ENCODE measurements at regions not wholly inside any gene's neighbourhood (a gene's known extent, or its start where the extent isn't known, plus 50 kb on each side); places are given as distances from the start of the nearest gene placed in this dataset.

DNA sequence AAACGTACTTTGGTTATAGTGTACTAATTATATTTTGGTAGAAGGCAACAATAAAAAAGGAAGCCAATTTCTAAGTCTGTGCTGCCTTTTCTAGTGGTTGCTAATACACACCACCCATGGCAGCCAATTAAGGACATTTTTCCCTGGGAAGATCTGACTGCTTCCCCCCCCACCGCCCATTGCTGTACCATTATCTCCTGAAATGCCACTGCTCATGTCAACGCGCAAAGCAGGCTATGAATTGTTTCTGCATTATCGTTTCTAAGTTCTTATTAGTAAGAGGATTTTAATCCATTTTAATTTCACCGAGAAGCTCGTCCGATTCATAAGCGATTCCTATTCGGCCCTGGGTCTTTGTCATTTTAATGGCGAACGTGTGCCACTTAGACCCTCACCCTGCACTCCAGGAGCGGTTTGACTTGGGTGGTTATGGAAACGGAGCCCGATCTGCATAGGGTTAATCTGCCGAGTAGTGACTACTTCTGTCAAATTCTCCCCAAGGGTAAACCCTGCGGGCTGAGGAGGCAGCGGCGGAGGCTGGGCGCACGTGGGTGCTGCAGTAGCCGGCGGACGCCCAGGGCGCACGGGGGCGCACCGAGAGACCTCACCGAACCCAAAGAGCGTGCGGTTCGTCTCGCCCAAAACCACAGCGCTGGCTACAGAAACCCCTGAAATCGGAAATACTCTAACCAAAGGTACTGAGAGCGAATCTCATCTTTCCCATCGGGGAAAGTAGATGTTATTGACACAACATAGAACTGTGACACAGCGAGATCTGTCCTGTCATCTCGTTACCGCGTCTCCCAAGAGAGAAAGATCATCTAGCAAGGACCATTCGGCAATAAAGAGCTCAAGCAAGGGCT is 55.8 kb upstream of the SHC3 start:
- peak; percentile 5 to 58 for DNase-seq (ENCODE audit: low read depth in 2 of 2)

DNA sequence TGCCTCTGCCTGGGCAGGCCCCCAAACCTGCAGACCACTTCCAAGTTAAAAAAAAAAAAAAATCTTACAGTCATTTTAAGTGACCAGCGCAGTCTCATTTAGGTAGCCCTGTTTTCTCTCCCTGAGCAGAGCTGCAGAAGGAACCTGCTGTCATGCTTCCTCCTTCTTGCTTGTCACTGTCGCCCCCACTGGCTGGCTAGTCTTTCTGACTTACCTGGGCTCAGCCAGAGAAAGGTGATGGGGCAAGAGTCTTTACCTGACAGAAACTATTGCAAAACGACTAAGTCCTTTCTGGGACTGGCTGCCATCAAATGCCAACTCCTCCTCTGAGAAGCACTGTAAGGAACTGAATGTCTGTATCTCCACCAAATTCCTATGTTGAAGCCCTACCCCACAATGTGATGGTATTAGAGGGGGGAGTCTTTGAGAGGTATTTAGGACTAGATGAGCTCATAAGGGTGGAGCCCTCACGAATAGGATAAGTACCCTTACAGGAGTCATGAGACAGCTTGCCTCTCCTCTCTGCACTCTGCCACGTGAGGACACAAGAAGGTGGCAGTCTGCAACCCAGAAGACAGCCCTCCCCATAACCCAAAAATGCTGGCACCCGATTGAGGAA is 58.4 kb upstream of the SHC3 start:
- DNase-seq (ENCODE audit: low read depth in 2 of 2): no peak

DNA sequence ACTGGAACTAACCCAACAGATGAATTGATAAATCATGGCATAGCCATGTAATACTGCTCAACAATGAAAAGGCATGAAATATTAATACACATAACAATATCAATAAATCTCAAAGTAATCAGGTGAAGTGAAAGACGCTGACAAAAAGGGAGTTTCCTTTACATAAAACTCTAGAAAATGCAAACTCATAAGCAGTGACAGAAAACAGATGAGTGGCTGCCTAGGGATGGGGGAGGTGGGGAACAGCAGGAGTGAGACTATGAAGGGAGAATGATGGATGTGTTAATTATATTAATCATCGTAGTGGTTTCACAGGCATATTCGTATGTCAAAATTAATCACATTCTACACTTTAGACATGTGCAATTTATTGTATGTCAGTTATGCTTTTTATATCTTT is 59.8 kb upstream of the SHC3 start:
- no peak for DNase-seq (ENCODE audit: low read depth in 2 of 2)

DNA sequence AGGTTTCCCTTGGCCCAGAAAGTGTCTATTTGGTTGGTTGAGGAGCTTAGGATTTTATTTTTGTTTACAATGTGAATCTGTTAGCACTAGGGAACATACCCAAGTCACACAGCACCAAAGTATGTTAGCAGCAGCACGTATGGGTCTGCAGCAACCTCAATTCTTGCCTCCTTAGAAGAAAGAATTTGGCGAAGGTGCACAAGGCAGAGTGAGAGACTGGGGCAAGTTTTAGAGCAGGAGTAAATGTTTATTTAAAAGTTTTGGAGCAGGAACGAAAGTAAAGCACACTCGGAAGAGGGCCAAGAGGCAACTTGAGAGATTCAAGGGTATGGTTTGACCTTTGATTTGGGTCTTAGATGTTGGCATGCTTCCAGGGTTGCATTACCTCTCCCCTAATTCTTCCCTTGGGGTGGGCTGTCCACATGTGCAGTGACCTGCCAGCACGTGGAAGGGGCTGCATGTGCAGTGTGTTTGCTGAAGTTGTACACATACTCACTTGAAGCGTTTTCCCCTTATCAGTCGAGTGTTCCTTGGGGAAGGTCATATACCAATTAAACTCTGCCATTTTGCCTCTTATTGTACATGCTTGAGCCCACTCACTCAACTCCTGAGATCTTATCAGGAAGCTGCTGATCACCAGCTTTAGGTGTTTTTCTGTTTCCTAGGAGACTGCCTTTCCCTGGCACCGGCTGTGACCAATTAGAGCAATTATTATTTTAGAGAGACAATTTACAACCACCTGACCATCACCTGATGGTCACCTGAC is 64.9 kb upstream of the SHC3 start:
- DNase-seq (ENCODE audit: low read depth in 2 of 2): no peak

DNA sequence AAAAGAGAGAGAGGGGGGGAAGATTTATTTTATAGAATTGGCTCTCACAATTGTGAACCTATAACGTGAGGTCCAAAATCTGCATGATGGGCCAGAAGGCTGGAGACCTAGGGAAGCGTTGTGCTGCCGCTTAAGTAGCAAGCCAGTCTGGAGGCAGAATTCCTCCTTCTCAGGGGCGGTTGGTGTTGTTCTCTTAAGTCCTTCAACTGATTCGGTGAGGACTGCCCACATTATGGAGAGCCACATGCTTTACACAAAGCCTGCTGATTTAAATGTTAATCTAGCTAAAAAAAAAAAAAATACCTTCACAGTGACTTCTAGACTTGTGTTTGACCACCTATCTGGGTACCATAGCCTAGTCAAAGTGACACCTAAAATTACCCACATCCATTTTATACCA is 64.2 kb upstream of the CKS2 start:
- no peak for DNase-seq (ENCODE audit: low read depth in 2 of 2)

DNA sequence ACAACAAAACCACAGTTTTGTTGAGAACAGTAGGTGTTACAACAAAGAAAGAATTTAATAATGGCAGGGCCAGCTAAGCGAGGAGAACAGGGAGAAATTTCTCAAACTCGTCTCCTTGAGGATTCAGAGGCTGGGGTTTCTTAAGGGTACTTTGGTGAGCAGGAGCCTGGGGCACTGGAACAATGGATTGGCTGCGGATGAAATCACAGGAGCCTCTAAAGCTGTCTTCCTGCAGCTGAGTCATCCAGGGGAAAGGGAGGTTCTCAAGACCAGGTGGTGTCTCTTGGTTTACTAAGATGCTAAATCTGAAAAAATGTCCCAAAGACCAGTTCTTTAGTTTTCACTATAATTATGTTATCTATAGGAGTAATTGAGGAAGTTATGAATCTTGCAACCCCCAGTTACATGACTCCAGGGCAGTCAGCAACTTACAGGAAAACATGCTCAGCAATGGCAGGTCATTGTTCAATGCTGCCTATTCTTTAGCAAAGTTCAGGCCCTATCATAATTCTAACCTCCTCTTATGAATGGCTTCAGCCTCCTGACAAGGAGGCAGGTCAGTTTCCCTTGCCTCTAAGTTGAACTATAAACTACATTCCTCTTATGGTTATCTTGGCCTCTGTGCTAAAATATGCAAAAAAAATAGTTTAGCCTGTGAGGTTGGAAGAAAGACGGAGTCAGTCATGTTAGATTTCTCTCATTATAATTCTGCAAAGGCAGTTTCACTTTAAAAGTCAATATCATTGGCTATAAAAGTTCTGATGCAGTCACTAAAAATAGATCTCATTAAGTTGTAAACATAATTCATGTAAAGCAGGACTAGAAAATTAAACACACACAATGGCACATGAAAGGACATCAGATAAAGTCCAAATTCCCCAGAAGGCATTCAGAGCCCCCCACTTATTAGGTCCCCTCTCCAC is 63.3 kb upstream of the CKS2 start:
- no peak for DNase-seq (ENCODE audit: low read depth in 2 of 2)

DNA sequence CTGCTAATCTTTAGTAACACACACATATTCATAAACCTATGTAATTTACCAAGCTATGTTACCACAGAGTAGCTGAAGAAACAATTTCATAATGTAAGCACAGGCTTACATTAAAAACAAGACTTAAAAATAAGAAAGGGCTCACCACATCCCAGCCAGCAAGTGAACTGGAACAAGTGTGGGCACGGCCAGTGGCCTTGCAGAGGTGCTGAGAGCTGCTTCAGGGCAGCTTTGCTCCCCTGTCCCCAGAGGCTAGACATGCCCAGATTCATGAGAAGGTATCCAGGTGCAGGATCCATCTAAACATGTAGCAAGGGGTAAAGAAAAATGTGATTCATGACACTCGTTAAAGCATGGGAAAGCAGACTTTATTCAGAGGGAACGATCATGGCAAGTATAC is 62.0 kb upstream of the CKS2 start:
- DNase-seq (ENCODE audit: low read depth in 2 of 2): no peak

DNA sequence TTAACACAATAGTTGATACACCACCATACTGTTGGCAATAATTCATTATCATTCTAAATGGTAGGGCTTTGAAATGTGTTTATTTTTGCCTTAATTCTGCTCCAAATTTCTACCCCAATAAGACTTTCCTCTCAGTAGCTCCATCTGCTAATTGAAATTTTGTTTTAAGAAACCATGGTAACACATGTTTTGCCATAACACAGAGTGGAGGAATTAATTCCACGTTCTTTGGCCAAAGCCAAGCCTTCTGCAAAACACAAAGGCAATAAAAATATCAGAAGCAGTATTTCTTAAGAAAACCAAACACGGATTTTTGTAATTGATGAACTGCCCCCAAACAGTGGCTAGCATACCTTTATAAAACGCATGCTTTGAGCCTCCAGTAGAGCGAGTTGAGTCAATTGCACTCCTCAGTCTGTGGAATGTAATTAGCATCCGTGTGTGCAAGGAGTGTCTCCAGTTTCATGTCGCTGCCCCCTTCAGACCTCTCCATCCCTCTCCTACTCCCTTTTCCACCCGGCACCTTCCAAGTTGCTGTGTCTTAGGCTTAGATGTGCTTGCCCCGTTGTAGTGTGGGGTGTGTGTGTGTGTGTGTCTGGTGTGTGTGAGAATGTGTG is 58.2 kb upstream of the CKS2 start:
- DNase-seq (ENCODE audit: low read depth in 2 of 2): no peak

DNA sequence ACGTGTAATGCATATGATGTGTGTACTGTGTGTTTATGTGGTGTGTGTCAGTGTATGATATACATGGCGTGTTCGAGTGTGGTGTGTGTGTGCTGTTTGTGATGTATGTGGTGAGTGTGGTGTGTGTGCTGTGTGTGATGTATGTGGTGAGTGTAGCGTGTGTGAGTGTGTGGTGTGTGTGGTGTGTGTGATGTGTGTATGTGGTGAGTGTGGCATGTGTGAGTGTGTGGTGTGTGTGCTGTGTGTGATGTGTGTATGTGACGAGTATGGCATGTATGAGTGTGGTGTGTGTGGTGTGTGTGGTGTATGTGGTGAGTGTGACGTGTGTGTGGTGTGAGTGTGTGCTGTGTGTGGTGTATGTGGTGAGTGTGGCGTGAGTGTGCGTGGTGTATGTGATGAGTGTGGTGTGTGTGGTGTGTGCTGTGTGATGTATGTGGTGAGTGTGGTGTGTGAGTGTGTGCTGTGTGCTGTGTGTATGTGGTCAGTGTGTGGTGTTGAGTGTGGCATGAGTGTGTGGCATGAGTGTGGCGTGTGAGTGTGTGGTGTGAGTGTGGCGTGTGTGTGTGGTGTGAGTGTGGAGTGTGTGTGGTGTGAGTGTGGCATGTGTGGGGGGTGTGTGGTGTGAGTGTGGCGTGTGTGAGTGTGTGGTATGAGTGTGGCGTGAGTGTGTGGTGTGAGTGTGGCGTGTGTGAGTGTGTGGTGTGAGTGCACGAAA is 56.8 kb upstream of the CKS2 start:
- no peak for DNase-seq (ENCODE audit: low read depth in 2 of 2)

DNA sequence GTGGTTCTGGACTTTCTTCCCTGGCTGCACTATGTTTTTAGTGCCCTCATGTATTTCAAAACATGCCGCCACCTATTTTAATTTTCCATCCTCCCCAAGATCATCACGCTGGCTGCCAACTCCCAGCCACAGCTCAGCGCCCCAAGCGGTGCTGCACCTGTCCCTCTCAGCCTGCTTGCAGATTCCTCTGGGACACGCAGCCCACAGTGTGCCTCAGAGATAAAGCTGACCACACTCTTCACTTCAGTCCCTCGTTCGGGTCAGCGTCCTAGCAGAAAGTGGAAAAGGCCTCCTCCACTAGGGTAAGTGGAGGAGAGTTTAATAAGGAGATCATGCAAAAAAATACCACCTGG is 56.2 kb upstream of the CKS2 start:
- DNase-seq (ENCODE audit: low read depth in 2 of 2): no peak

DNA sequence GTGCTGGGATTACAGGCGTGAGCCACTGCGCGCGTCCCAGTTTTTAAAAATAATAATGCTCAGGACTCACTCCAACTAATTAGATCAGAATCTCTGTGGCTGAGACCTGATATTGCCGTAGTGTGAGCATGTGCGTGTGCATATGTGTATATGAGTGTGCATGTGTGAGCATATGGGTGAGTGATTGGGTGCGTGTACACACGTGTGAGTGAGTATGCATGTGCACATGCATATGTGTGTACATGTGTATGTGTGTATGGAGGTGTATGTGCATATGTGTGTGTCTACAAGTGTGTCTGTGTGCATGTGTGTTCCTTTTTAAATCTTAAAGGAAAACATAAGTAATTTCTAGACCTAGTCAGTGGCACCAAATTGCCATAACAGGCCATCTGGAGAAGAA is 54.8 kb upstream of the CKS2 start:
- DNase-seq (ENCODE audit: low read depth in 2 of 2): no peak

DNA sequence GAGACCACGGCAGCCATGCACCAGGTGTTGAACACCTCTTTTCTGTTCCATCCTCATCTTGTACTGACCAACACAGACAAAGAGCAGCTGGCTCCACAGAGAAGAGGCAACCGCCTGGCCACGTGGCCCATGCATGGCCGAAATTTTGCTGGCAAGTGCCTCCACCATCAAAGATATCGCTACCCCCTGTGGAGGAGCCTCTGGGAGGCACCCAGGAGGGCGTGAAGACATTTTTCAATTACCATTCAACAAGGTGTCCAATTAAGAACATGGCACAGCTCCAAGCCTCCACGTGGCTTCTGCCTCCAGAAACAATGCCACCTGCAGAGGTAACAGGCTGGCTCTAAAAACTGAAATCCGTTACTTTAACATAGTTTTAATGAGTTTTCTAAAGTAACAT is 54.4 kb upstream of the CKS2 start:
- DNase-seq (ENCODE audit: low read depth in 2 of 2): no peak

DNA sequence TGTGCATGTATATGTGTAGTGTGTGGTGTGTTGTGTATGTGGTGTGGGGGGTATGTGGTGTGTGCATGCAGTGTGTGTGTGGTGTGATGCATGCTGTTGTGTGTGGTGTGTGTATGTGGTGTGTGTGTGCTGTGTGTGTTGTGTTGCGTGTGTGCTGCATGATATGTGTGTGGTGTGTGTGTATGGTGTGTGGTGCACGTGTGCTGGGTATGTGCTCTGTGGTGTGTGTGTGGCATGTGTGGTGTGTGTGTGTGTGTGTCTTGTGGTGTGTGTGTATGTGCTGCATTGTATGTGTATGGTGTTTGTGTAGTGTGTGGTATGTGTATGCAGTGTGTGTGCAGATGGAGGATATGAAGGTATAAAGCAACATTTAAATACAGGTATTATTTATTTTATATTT is 50.5 kb upstream of the CKS2 start:
- no peak for DNase-seq (ENCODE audit: low read depth in 2 of 2)
